B cell (primary cell): ENCODE measurements at regions not wholly inside any gene's neighbourhood (a gene's known extent, or its start where the extent isn't known, plus 50 kb on each side); places are given as distances from the start of the nearest gene placed in this dataset.

Experiments used
- ATAC-seq: fragments of 200-7000 bp; cut with Tn5 transposase; one replicate; pipeline ENCODE4 v1.10.0; 2021; ENCODE audit warnings: low read depth, mild to moderate bottlenecking, moderate number of reproducible peaks, moderate library complexity
- CTCF ChIA-PET: fragments of 350-600 bp; sonication (Branson Sonifier 250); formaldehyde crosslinking; loops from one replicate; lab custom pipeline; 2021; ENCODE audit warnings: antibody characterized with exemption, inconsistent platforms; lab: Charles Lee
- POLR2A ChIA-PET: fragments of 350-600 bp; sonication (Branson Sonifier 250); formaldehyde crosslinking; loops from one replicate; lab custom pipeline; 2021; ENCODE audit warnings: antibody characterized with exemption; lab: Charles Lee
- DNase-seq: peaks from one replicate; pipeline ENCODE4 v3.0.0; 2013
- H2AFZ ChIP-seq: 2 replicates; pipeline ENCODE4 v1.6.1; 2012; ENCODE audit warnings: mild to moderate bottlenecking, low read depth, low read length; ENCODE audit not compliant: insufficient read depth, poor library complexity, severe bottlenecking
- H3K27ac ChIP-seq, 2 donors: 1 replicate in 1 of 2; 2 replicates in 1 of 2; pipeline ENCODE4 v1.5.1; 2012 to 2013; ENCODE audit warnings: low read length in 2 of 2, mild to moderate bottlenecking in 2 of 2, moderate library complexity in 1 of 2
- H3K27me3 ChIP-seq, 4 experiments: fragments of 200-600 bp in 1 of 4; sonication (generic) in 1 of 4; replicated peaks in 1 of 4; 1 replicate in 2 of 4; 2 replicates in 2 of 4; pipeline versions ENCODE4 v1.6.1 to v1.7.0; 2013 to 2016; ENCODE audit warnings: low read length in 3 of 4, mild to moderate bottlenecking in 2 of 4, mixed read lengths in 1 of 4, moderate library complexity in 1 of 4; ENCODE audit not compliant: insufficient read depth in 4 of 4, control insufficient read depth in 3 of 4; ENCODE audit errors: control extremely low read depth in 1 of 4
- H3K36me3 ChIP-seq, 2 experiments: replicated peaks in 1 of 2; 1 replicate in 1 of 2; 2 replicates in 1 of 2; pipeline versions ENCODE4 v1.6.1 to v1.7.1; 2013; ENCODE audit warnings: low read length in 1 of 2; ENCODE audit not compliant: insufficient read depth in 2 of 2, control insufficient read depth in 1 of 2; ENCODE audit errors: control extremely low read depth in 1 of 2, extremely low read depth in 1 of 2
- H3K4me1 ChIP-seq, 2 donors: fragments of 200-600 bp in 1 of 2; sonication (generic) in 1 of 2; 1 replicate in 1 of 2; 2 replicates in 1 of 2; pipeline versions ENCODE4 v1.5.1 to v1.6.1; 2013 to 2017; ENCODE audit warnings: low read length in 2 of 2; ENCODE audit not compliant: control insufficient read depth in 2 of 2, insufficient read depth in 2 of 2
- H3K4me2 ChIP-seq: replicated peaks from 2 replicates; pipeline ENCODE3; 2012; ENCODE audit warnings: mild to moderate bottlenecking, low read depth, low read length; ENCODE audit not compliant: poor library complexity, severe bottlenecking
- H3K4me3 ChIP-seq, 5 experiments: fragments of 200-600 bp in 1 of 5; sonication (generic) in 1 of 5; 1 replicate in 3 of 5; 2 replicates in 2 of 5; pipeline versions ENCODE4 v1.5.1 to v1.7.0; 2011 to 2016; ENCODE audit warnings: low read length in 4 of 5, mild to moderate bottlenecking in 4 of 5, low read depth in 2 of 5, control low read depth in 1 of 5, moderate library complexity in 1 of 5; ENCODE audit not compliant: insufficient read depth in 1 of 5; ENCODE audit errors: control extremely low read depth in 1 of 5, extremely low read depth in 1 of 5
- H3K79me2 ChIP-seq: fragments of 200-600 bp; sonication (generic); one replicate; pipeline ENCODE4 v1.6.0; 2016; ENCODE audit warnings: low read length; ENCODE audit not compliant: control insufficient read depth, insufficient read depth
- H3K9ac ChIP-seq: fragments of 200-600 bp; sonication (generic); 2 replicates; pipeline ENCODE4 v1.6.1; 2017; ENCODE audit warnings: mild to moderate bottlenecking, low read length, moderate library complexity
- H3K9me3 ChIP-seq, 3 donors: one replicate each; pipeline versions ENCODE4 v1.6.1 to v1.7.1; 2013; ENCODE audit warnings: low read length in 2 of 3; ENCODE audit not compliant: control insufficient read depth in 2 of 3, insufficient read depth in 1 of 3; ENCODE audit errors: control extremely low read depth in 1 of 3
- H4K20me1 ChIP-seq: 2 replicates; pipeline ENCODE4 v1.6.0; 2012; ENCODE audit warnings: mild to moderate bottlenecking, low read length; ENCODE audit not compliant: insufficient read depth, control insufficient read depth, poor library complexity, severe bottlenecking
- H3K27ac Mint-ChIP-seq: one replicate; pipeline ENCODE4 v1.8.0; 2021; ENCODE audit warnings: mixed read lengths
- H3K27me3 Mint-ChIP-seq: one replicate; pipeline ENCODE4 v1.8.0; 2021; ENCODE audit warnings: mixed read lengths
- H3K4me1 Mint-ChIP-seq: one replicate; pipeline ENCODE4 v1.8.0; 2021; ENCODE audit warnings: mixed read lengths
- H3K4me3 Mint-ChIP-seq: one replicate; pipeline ENCODE4 v1.8.0; 2021; ENCODE audit warnings: mixed read lengths
- H3K9me3 Mint-ChIP-seq: one replicate; pipeline ENCODE4 v1.8.0; 2022; ENCODE audit warnings: mixed read lengths; ENCODE audit not compliant: insufficient read depth
- EZH2 ChIP-seq: IDR thresholded peaks from 2 replicates; pipeline ENCODE4 v1.6.1; 2012; ENCODE audit warnings: borderline replicate concordance, low read depth, mild to moderate bottlenecking, moderate library complexity, low read length; ENCODE audit not compliant: insufficient read depth, poor library complexity, severe bottlenecking
- WGBS: methylation state at CpG from one replicate; pipeline ENCODE4 v1.1.5; 2013; ENCODE audit warnings: missing lambda C conversion rate; ENCODE audit not compliant: insufficient coverage; 5-methylcytosine and 5-hydroxymethylcytosine counted together
- intact Hi-C: fragments of 100-400 bp; cut with micrococcal nuclease; formaldehyde crosslinking; loops from one replicate; pipeline ENCODE4 v1.10.0; 2022
- TF ChIP-seq, protein P1 (sequence below): fragments of 200-600 bp; IDR thresholded peaks from one replicate; pipeline ENCODE4 v1.8.0; 2022; ENCODE audit warnings: antibody characterized with exemption, mild to moderate bottlenecking

DNA sequence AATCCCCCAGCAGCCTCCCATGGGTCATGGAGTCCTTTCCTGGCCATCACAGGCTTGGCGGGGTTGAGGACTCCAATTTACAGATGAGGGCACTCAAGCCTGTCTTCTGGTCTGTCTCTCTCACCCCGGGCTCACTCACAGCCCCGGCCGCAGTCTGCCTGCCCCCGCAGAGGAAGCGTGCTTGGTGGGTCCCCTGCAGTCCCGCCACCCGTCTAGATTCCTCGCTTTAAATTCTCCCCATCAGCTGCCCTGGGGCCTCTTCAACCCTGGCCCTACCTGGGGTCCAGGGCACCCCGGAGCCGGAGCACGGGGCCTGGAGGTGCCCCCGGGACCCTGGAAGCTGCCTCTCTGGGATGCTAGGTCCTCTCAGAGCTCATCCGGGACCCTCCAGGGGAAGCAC lies 92.9 kb downstream of the ENGASE start:
- CTCF ChIA-PET, result no interaction called here
- Histone ChIP-seq H3K36me3 (no peaks in the 10 kb centered on the region), H3K27me3 (no peaks in the 10 kb centered on the region), H3K27ac (no peak overlapping the region), H3K9ac (no peak overlapping the region), H3K9me3 (no peaks in the 10 kb centered on the region), H3K4me1 (no peaks in the 10 kb centered on the region), H3K4me3 (no peak overlapping the region), H4K20me1 (no peaks in the 10 kb centered on the region), H2AFZ (no peak overlapping the region), H3K4me2 (no peak overlapping the region), H3K79me2 (no peaks in the 10 kb centered on the region)
- H3K4me3 Mint-ChIP-seq, result no peak overlapping the region
- 84% methylated on average over 14 of the region's 14 CpGs for WGBS
- no peak for ATAC-seq
- POLR2A ChIA-PET, result no interaction called here
- no peaks in the 10 kb centered on the region for H3K4me1 Mint-ChIP-seq
- TF ChIP-seq, protein P1, sequence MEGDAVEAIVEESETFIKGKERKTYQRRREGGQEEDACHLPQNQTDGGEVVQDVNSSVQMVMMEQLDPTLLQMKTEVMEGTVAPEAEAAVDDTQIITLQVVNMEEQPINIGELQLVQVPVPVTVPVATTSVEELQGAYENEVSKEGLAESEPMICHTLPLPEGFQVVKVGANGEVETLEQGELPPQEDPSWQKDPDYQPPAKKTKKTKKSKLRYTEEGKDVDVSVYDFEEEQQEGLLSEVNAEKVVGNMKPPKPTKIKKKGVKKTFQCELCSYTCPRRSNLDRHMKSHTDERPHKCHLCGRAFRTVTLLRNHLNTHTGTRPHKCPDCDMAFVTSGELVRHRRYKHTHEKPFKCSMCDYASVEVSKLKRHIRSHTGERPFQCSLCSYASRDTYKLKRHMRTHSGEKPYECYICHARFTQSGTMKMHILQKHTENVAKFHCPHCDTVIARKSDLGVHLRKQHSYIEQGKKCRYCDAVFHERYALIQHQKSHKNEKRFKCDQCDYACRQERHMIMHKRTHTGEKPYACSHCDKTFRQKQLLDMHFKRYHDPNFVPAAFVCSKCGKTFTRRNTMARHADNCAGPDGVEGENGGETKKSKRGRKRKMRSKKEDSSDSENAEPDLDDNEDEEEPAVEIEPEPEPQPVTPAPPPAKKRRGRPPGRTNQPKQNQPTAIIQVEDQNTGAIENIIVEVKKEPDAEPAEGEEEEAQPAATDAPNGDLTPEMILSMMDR, result no peak
- TF ChIP-seq EZH2, result no peak
- intact Hi-C loops, result no loop called here
- DNase-seq, result no peak
- no peak overlapping the region for H3K27ac Mint-ChIP-seq
- no peaks in the 10 kb centered on the region for H3K9me3 Mint-ChIP-seq
- peaks cover 3% of the 10 kb centered on the region for H3K27me3 Mint-ChIP-seq

DNA sequence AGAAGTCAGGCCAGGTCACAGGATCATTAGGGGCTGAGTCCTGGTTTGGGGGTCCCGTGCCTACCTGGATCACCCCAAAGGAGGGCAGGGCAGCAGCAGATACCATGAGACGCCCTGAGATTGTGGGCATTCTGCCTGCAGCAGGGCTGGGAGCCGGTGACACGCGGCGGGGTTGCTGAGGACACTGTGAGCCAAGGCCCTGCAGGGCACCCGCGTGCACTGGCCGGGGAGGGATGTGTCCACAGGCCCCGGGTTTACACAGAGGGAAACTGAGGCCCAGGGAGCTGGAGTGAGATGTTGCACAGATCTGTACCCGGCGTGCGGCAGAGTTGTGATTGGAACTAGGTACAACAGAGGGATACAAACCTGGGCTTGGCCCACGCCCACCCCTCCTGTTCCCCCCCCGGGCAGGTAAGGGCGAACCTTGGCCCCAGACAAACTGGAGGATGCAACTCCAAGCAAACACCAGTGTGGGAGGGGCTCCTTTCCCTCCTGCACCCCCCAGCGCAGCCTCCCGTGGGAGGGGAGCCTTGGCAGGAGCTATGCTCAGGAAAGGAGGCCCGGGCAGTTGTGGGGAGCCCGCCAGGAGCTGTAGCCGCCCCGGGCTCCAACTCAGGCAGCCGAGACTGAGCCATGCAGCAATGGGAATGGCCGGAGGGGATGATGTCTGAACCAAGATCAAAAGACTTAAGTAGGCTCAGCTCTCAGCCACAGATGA lies 91.3 kb downstream of the ENGASE start:
- Histone ChIP-seq H3K27ac (no peak overlapping the region), H3K27me3 (no peaks in the 10 kb centered on the region), H3K36me3 (no peaks in the 10 kb centered on the region), H3K4me1 (peaks cover 0 to 5% of the 10 kb centered on the region in 2 donors), H3K9ac (no peak overlapping the region), H3K4me2 (no peak overlapping the region), H3K4me3 (no peak overlapping the region), H3K9me3 (peaks cover 0 to 5% (median 0%) of the 10 kb centered on the region in 3 donors), H2AFZ (no peak overlapping the region), H3K79me2 (no peaks in the 10 kb centered on the region), H4K20me1 (no peaks in the 10 kb centered on the region)
- no peak for DNase-seq
- peaks cover 3% of the 10 kb centered on the region for H3K27me3 Mint-ChIP-seq
- ATAC-seq, result no peak
- CTCF ChIA-PET, result no interaction called here
- no peak overlapping the region for H3K4me3 Mint-ChIP-seq
- POLR2A ChIA-PET, result no interaction called here
- no peaks in the 10 kb centered on the region for H3K9me3 Mint-ChIP-seq
- intact Hi-C loops, result no loop called here
- H3K4me1 Mint-ChIP-seq, result peaks cover 4% of the 10 kb centered on the region
- no peak overlapping the region for H3K27ac Mint-ChIP-seq
- WGBS, result 90% methylated on average over 22 of the region's 24 CpGs
- TF ChIP-seq, protein P1, result no peak
- TF ChIP-seq EZH2, result no peak
